IPS-NIHi7 (cell line): ENCODE measurements at regions not wholly inside any gene's neighbourhood (a gene's known extent, or its start where the extent isn't known, plus 50 kb on each side); places are given as distances from the start of the nearest gene placed in this dataset.

Experiments used
- DNase-seq: peaks from one replicate; pipeline ENCODE4 v3.0.0; 2012; ENCODE audit warnings: mixed read lengths; ENCODE audit errors: extremely low spot score

GRCh38 chr1:239268007-239268406 lies 118.4 kb upstream of the CHRM3 start:
- DNase-seq: no peak

GRCh38 chr1:239263801-239264200 lies 122.6 kb upstream of the CHRM3 start:
- no peak for DNase-seq

- DNase-seq: peak; percentile 19
Observed at GRCh38 chr1:239262538-239262937, 123.8 kb upstream of the CHRM3 start.

DNA sequence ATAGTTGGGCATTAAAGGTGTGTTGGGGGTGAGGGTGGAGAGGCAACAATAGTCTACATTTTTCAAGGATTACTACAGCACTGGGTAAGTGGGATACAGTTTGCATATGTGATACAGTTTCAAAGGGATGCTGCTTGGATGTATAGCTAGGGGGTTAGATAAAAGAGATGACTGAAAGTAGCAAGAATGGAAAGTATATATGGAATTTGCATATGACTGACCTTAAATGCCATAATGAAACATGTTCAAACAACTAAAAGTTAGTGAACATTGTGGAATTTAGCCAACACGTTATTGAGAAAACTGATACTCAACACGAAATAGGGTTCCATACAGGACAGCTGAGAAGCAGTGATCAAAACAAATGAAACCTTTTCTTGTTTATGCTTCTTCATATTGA lies 124.8 kb upstream of the CHRM3 start:
- DNase-seq: no peak

GRCh38 chr1:239260842-239261241 lies 125.5 kb upstream of the CHRM3 start:
- DNase-seq: no peak

- no peak for DNase-seq
Observed at GRCh38 chr1:239255628-239256160, 130.7 kb upstream of the CHRM3 start.

GRCh38 chr1:239254999-239255398 lies 131.4 kb upstream of the CHRM3 start:
- DNase-seq: no peak

- DNase-seq: no peak
Observed at GRCh38 chr1:239253032-239253431, 133.3 kb upstream of the CHRM3 start.

DNA sequence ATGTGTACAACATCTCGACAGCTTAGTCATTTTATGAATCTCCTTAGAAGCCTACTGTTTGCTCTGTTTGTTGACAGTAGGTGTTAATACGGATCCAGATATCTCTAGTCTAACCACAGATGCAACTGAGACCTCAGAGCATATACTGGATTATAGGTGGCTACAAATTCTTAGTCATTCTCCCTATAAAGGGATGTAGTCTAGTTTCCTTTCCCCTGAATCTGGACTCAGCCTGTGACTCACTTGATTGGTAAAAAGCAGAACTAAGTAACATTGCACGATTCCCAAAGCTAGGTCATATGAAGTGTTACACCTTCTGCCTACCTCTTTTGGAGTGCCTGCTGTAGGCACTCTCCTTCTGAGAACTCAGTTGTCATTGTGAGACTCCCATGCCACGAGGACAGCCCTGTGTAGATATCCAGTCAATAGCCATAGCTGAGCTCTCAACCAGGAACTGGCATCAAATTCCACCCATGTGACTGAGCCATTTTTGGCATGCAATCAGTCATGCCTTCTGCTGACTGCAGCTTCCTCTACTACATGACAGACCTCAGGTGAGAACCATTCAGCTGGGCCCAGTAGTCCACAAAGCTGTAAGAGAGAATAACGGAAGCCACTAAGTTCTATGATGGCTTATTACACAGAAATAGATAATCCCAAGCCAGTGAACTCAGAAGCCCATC lies 135.9 kb upstream of the CHRM3 start:
- no peak for DNase-seq

- DNase-seq: no peak
Observed at GRCh38 chr1:239247285-239247684, 139.1 kb upstream of the CHRM3 start.

GRCh38 chr1:239244084-239244483 lies 142.3 kb upstream of the CHRM3 start:
- DNase-seq: no peak

- peak; percentile 46 for DNase-seq
Observed at GRCh38 chr1:239243006-239243405, 143.4 kb upstream of the CHRM3 start.

GRCh38 chr1:239242404-239242803 lies 144.0 kb upstream of the CHRM3 start:
- DNase-seq: no peak

GRCh38 chr1:239240736-239241135 lies 145.6 kb upstream of the CHRM3 start:
- no peak for DNase-seq

DNA sequence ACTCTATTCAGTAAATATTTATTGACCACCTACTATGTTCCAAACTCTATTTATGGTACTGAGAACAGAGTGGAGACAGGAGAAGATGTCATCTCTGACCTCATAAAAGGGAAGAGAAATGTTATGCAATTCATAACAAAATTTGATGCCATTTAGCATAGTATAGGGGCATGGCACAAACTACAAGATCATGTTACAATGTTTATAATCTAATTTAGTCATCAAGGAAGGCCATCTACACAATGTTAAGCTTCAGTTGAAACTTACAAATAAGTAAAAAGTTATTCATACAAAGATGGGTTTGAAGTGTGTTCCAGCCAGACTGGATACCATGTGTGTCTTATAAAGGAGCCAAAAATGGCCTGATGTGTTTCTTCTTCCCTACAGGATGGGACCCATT lies 146.8 kb upstream of the CHRM3 start:
- no peak for DNase-seq

- DNase-seq: peak; percentile 38
Observed at GRCh38 chr1:239237912-239238311, 148.5 kb upstream of the CHRM3 start.

- no peak for DNase-seq
Observed at GRCh38 chr1:239233626-239234025, 152.7 kb upstream of the CHRM3 start.

DNA sequence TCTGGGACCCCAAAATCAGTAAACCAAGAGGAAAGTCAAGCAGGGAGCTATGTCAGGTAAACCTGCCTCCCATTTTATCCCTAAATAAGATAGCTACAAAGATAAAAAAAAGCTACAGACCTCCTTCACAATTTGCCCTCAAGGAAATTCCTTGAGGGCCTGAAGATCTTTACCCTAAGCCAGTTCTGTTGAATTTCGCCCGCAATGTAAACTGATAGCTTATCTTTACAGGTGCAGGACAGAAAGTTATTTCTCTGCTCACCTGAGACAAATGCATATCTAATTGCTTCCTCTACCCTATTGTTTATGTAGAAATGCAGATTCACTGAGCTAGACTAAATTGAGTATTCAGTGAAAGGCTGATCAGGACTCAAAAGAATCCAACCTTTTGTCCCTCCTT lies 153.4 kb upstream of the CHRM3 start:
- DNase-seq: no peak

DNA sequence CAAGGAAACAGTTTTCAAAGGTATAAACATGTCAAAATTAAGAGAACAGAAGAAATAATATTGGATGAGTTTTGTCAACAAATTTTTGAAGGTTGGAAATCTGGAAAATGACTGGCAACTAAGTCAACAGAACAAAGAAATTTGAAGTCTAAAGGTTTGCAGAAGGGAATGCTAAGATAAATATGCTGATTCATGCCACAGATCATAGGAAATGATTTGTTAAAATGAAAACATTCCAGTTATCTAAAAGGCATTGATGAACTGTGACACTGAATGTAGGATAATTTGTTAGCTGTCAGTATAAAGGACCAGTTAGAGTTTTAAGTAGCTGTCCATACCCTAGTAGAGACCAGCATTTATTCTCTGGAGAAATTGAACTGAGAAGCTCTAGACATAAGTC lies 157.9 kb upstream of the CHRM3 start:
- DNase-seq: no peak

- no peak for DNase-seq
Observed at GRCh38 chr1:239225396-239225795, 161.0 kb upstream of the CHRM3 start.

DNA sequence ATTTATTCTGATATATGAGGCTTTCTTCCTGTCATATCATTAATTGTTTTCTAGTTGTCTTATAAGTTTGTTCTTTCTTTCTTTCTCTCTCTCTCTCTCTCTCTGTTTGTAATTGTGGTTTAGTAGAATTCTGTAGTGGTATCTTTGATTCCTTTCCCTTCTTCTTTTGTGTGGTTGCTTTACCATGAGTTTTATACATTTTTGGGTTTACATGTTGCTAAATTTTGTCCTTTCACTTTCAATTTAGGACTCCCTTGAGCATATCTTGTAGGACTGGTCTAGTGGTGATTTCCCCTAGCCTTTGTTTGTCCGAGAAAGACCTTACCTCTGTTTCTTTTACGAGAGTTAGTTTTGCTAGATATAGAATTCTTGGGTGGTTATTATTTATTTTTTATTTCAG lies 162.3 kb upstream of the CHRM3 start:
- no peak for DNase-seq

DNA sequence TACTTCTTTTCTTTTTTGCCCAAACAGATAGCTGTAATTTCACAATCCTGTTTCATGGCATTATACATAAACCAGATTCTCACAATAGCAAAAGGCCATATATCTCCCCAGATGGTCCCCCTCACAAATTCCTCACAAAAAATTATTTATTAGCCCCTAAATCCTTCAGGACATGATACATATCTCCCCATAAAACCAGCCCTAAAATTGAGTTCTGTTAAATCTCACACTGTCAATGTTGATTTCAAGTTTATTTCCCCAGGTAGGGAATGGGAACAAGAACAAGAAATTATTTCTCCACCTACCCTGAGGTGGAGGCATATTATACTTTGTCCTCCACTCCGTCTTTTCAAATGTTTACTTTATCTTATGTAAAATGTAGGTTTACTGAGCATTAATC lies 163.4 kb upstream of the CHRM3 start:
- no peak for DNase-seq

DNA sequence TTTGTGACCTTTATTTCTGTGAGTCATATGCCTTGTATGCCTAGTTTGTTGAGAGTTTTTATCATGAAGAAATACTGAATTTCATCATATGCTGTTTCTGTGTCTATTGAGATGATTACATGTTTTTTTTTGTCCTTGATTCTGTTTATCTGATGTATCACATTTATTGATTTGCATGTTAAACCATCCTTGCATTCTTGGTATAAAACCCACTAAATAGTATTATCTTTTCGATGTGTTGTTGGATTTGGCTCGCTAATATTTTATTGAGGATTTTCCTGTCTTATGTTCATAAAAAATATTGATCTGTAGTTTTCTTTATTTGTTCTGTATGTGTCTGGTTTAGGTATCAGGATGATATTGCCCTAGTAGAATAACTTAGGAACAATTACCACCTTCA lies 164.7 kb upstream of the CHRM3 start:
- DNase-seq: no peak

- DNase-seq: peak; percentile 23
Observed at GRCh38 chr1:239219679-239220078, 166.7 kb upstream of the CHRM3 start.
